Activated CD4-positive, alpha-beta memory T cell treated with anti-CD3 and anti-CD28 coated beads, Interleukin-2, amount 10 ng/mL, durations not matched to agents 7 days and 5 days (primary cell): ENCODE measurements at regions not wholly inside any gene's neighbourhood (a gene's known extent, or its start where the extent isn't known, plus 50 kb on each side); places are given as distances from the start of the nearest gene placed in this dataset.
"Not testable (repeated sequence)": the region's sequence is repeated elsewhere in the genome, so short reads cannot be mapped to it uniquely, and the experiment has no call there.

ENCODE experiments used
- CTCF ChIA-PET: fragments of 350-600 bp; sonication (Branson Sonifier 250); formaldehyde crosslinking; loops from one replicate; lab custom pipeline; 2021; ENCODE audit warnings: antibody characterized with exemption, inconsistent platforms; lab: Charles Lee
- POLR2A ChIA-PET: fragments of 350-600 bp; sonication (Branson Sonifier 250); formaldehyde crosslinking; loops from one replicate; lab custom pipeline; 2021; ENCODE audit warnings: antibody characterized with exemption; lab: Charles Lee
- DNase-seq: peaks from one replicate; pipeline ENCODE4 v3.0.0-alpha.2; 2020
- H3K27ac Mint-ChIP-seq: one replicate; pipeline ENCODE4 v1.8.0; 2021; ENCODE audit warnings: mild to moderate bottlenecking, mixed read lengths
- H3K27me3 Mint-ChIP-seq: one replicate; pipeline ENCODE4 v1.8.0; 2021; ENCODE audit warnings: mixed read lengths
- H3K36me3 Mint-ChIP-seq: one replicate; pipeline ENCODE4 v1.8.0; 2021; ENCODE audit warnings: low read depth, mixed read lengths
- H3K4me1 Mint-ChIP-seq: one replicate; pipeline ENCODE4 v1.8.0; 2021; ENCODE audit warnings: mixed read lengths
- H3K4me3 Mint-ChIP-seq: one replicate; pipeline ENCODE4 v1.8.0; 2021; ENCODE audit warnings: mild to moderate bottlenecking, mixed read lengths
- H3K9me3 Mint-ChIP-seq: one replicate; pipeline ENCODE4 v1.8.0; 2021; ENCODE audit warnings: mixed read lengths

DNA sequence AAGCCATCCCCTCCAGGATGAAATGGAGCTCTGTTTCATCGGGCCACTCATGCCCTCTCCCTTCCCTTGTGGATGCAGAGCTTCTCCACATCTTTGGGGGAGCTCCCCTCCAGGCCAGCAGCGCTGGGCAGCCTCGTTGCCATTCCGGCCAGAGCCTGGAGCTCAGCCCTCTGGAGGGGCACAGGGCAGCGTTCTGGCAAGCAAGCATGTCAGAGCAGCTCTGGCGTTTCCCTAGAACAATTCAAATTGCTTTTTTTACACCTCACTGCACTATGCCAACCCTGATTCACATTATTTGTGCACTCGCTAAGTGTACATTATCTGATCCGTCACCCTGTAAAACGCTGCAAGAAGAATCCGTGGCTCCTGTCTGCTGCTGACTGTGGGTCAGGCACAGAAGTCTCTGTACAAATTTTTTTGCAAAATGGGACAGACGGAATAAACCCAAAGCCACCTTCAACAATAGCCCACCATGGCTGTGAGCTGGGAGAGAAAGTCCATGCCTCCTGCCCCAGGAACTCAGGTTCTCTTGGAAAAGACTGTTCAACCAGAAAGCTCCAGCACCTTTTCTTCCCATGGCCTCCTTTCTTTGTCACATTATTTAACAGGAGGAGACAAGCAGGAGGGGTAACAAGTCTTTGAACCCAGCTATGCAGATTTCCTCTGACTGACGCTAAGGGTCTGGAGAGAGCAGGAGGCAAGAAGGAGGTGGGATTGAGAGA lies 139.5 kb upstream of the CADM1 start:
- H3K4me1 Mint-ChIP-seq = no peaks in the 10 kb centered on the region
- CTCF ChIA-PET = interaction anchor here (0.5 kb wide), 1 partner anchor 815 kb away, joined by 3 read pairs; no protein-coding TSS in a partner anchor
- DNase-seq = no peak
- no peaks in the 10 kb centered on the region for H3K27me3 Mint-ChIP-seq
- no peaks in the 10 kb centered on the region for H3K9me3 Mint-ChIP-seq
- POLR2A ChIA-PET = no interaction called here
- no peak overlapping the region for H3K27ac Mint-ChIP-seq
- no peaks in the 10 kb centered on the region for H3K36me3 Mint-ChIP-seq
- no peak overlapping the region for H3K4me3 Mint-ChIP-seq

DNA sequence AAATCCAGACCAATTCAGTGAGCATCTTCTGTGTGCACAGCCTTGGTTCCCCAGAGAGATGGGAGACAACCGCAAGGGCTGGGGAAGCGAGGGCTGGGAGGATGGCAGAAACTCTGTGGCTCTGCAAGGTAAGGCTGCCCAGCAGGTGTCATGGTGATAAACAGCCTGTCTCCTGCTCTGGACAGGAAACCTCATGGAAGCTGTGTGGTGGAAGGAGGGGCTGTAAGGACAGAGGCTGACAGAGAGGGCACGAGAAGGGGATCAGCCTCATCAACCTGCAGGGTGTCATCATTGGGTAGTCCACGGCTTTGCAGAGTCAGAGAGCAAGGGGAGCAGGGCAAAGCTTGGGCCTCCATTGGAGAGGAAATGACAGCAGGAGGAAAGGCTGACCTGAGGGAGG lies 138.4 kb upstream of the CADM1 start:
- H3K4me3 Mint-ChIP-seq = no peak overlapping the region
- ChIA-PET CTCF (no interaction called here), POLR2A (no interaction called here)
- peak overlapping the region; percentile 21 for H3K27ac Mint-ChIP-seq
- H3K36me3 Mint-ChIP-seq = no peaks in the 10 kb centered on the region
- no peaks in the 10 kb centered on the region for H3K4me1 Mint-ChIP-seq
- no peaks in the 10 kb centered on the region for H3K27me3 Mint-ChIP-seq
- H3K9me3 Mint-ChIP-seq = no peaks in the 10 kb centered on the region
- DNase-seq = no peak

DNA sequence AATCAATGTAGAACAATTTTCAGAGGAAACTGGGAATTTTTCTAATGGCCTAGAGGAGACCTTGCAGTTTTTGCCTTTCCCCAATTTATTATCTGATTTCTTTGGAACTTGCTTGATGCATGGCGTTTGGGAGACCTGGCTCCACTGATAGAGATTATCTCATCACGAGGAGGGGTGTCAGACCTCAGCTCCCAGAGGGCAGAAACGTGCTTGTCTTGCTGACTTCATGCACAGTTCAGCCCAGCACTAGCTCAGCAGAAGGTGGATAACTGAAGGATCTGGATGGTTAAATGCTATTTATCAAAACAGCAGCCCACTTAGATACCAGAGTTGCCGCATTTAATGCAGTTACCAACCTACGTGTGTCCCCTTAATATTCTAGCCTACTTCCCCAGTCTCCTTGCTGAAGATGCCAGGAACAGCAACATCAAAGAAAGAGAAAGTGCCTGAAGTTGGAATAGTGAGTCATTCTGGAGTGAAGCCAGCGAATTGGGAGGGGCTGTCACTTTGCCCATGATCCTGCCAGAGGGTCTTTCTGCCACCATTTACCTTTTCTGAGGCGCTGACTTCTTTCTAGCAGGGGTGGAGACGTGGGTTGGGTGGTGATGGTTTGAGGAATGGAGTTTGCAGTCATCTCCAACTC lies 133.5 kb upstream of the CADM1 start:
- Mint-ChIP-seq H3K27ac (no peak overlapping the region), H3K27me3 (no peaks in the 10 kb centered on the region), H3K4me1 (no peaks in the 10 kb centered on the region), H3K4me3 (no peak overlapping the region), H3K36me3 (no peaks in the 10 kb centered on the region), H3K9me3 (no peaks in the 10 kb centered on the region)
- no peak for DNase-seq
- CTCF ChIA-PET = no interaction called here
- POLR2A ChIA-PET = no interaction called here

GRCh38 chr11:115636753-115637527 lies 132.7 kb upstream of the CADM1 start:
- Mint-ChIP-seq H3K36me3 (no peaks in the 10 kb centered on the region), H3K27me3 (no peaks in the 10 kb centered on the region), H3K4me1 (no peaks in the 10 kb centered on the region), H3K9me3 (no peaks in the 10 kb centered on the region), H3K4me3 (no peak overlapping the region), H3K27ac (no peak overlapping the region)
- POLR2A ChIA-PET = no interaction called here
- CTCF ChIA-PET = no interaction called here
- DNase-seq = no peak

DNA sequence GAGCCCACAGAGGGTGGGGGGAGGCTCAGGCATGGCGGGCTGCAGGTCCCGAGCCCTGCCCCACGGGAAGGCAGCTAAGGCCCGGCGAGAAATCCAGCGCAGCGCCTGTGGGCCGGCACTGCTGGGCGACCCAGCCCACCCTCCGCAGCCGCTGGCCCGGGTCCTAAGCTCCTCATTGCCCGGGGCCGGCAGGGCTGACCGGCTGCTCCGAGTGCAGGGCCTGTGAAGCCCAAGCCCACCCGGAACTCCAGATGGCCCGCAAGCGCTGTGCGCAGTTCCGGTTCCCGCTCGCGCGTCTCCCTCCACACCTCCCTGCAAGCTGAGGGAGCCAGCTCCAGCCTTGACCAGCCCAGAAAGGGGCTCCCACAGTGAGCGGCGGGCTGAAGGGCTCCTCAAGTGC lies 129.8 kb upstream of the CADM1 start:
- H3K27me3 Mint-ChIP-seq, CTCF ChIA-PET, H3K9me3 Mint-ChIP-seq, H3K4me1 Mint-ChIP-seq, H3K36me3 Mint-ChIP-seq, POLR2A ChIA-PET, DNase-seq, H3K4me3 Mint-ChIP-seq, H3K27ac Mint-ChIP-seq: not testable (repeated sequence)

GRCh38 chr11:115632061-115632460 lies 127.8 kb upstream of the CADM1 start:
- no peak for DNase-seq
- H3K27me3 Mint-ChIP-seq = no peaks in the 10 kb centered on the region
- POLR2A ChIA-PET = no interaction called here
- no peaks in the 10 kb centered on the region for H3K4me1 Mint-ChIP-seq
- no peak overlapping the region for H3K4me3 Mint-ChIP-seq
- H3K9me3 Mint-ChIP-seq = no peaks in the 10 kb centered on the region
- no peak overlapping the region for H3K27ac Mint-ChIP-seq
- H3K36me3 Mint-ChIP-seq = no peaks in the 10 kb centered on the region
- CTCF ChIA-PET = no interaction called here

DNA sequence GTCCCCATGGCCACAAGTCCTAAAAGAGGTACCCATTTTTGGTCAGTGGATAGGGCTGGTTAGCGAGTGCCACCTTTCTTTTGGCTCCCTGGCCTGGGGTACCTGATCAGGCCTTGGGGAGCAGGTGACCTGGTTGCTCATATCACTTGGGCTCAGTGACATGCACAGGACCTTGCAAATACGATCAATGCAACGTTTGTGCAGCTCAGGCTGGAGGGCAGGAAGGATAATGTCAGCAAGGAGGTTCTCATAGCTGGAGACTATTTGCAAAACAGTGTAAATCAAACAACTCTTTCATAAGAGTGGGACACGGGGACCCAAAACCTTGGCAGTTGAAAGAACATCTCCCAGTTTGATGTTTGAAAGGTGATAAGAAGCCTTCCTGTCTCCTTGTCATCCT lies 127.4 kb upstream of the CADM1 start:
- Mint-ChIP-seq H3K9me3 (no peaks in the 10 kb centered on the region), H3K4me3 (no peak overlapping the region), H3K4me1 (no peaks in the 10 kb centered on the region), H3K27me3 (no peaks in the 10 kb centered on the region), H3K36me3 (no peaks in the 10 kb centered on the region), H3K27ac (no peak overlapping the region)
- ChIA-PET CTCF (no interaction called here), POLR2A (no interaction called here)
- DNase-seq = no peak

- ChIA-PET POLR2A (no interaction called here), CTCF (no interaction called here)
- DNase-seq = no peak
- Mint-ChIP-seq H3K27ac (no peak overlapping the region), H3K9me3 (no peaks in the 10 kb centered on the region), H3K4me1 (no peaks in the 10 kb centered on the region), H3K36me3 (no peaks in the 10 kb centered on the region), H3K4me3 (no peak overlapping the region), H3K27me3 (no peaks in the 10 kb centered on the region)
Observed at GRCh38 chr11:115630214-115630613, 126.0 kb upstream of the CADM1 start.

DNA sequence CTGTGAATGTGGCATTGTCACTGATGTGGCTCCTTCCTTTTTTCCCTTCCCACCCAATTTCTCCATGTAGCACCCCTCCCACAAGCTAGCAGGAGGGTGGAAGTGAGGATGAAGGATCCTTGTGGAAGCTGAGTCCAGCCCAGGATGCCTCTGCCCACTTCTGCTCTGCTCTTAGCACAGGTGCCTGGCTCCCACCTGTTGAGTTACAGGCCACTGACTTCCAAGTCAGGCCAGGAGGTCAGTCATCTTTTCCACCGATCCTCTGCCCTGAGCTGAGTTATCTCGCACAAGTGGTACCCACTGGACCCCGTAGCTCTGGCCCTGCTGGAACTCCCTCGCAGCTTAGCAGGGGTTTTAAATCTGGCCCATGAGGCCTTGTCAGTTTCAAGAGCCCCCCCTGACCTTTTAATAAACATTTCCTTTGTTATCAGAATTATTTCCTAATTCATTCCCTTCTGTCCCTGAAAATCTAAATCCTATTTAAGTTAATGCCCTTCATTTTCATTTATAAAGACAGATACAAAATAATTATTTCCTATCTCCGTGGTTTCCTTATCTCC lies 125.3 kb upstream of the CADM1 start:
- no peak overlapping the region for H3K4me3 Mint-ChIP-seq
- no peak for DNase-seq
- no peaks in the 10 kb centered on the region for H3K27me3 Mint-ChIP-seq
- no peaks in the 10 kb centered on the region for H3K4me1 Mint-ChIP-seq
- H3K36me3 Mint-ChIP-seq = no peaks in the 10 kb centered on the region
- H3K27ac Mint-ChIP-seq = no peak overlapping the region
- H3K9me3 Mint-ChIP-seq = no peaks in the 10 kb centered on the region
- ChIA-PET CTCF (no interaction called here), POLR2A (no interaction called here)

DNA sequence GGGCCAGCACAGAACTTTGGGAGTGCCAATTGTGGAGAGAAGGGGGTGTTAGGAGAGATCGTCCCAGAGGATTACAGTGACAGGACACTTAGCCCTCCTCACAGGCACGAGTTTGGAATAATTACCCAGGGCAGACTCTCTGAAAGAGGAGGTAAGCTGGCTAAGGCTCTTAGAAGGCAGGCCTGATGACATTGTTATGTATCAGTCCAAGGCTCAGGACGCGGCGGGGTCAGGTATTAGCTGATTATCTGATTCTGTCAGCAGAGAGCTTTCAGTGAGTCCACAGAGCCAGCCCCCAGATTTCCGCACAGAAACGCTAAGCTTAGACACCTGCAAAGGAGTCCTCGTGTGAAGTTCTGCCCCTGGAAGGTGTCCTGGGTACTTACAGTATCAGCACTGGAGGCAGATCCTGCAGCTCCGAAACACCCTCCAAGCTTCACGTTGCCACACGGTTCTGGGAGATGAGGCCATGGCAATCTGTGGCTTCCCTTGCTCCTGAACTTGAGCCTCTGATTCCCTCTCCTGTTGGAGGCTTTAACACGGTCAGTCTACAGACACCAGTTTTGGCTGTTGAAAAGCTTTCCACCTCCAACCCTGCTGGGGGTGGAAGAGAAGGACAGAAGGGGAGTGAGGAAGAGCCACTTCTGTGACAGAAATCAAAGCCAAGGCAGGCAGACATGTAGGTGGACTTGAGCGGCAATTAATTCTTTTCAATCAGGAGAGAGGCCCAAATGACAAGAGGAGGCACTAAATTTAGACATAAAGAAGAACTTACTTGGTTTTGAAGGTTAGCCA lies 123.6 kb upstream of the CADM1 start:
- Mint-ChIP-seq H3K4me3 (no peak overlapping the region), H3K36me3 (no peaks in the 10 kb centered on the region), H3K4me1 (no peaks in the 10 kb centered on the region), H3K27ac (no peak overlapping the region), H3K9me3 (no peaks in the 10 kb centered on the region), H3K27me3 (no peaks in the 10 kb centered on the region)
- ChIA-PET POLR2A (no interaction called here), CTCF (no interaction called here)
- DNase-seq = no peak

DNA sequence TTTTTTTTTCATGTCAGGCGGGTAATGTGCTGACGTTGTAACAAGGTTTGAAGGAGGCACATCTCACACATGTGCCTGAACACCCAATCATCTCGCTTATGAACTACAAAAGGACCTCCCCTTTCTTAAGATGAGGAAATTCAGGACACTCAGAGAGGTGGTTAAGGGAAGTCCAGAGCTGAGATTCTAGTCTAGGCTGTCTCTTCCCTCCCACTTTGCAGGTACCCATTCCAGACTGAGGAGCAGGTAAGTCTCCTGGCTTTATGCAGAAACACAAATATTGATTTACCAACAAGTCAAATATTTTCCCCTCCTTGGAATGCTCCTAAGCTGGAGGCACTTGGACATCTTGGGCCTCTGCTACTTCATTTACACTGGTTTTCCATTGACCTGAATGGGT lies 122.9 kb upstream of the CADM1 start:
- no peaks in the 10 kb centered on the region for H3K36me3 Mint-ChIP-seq
- no peaks in the 10 kb centered on the region for H3K4me1 Mint-ChIP-seq
- no peak overlapping the region for H3K4me3 Mint-ChIP-seq
- no peaks in the 10 kb centered on the region for H3K27me3 Mint-ChIP-seq
- no peaks in the 10 kb centered on the region for H3K9me3 Mint-ChIP-seq
- H3K27ac Mint-ChIP-seq = no peak overlapping the region
- ChIA-PET POLR2A (no interaction called here), CTCF (no interaction called here)
- no peak for DNase-seq

DNA sequence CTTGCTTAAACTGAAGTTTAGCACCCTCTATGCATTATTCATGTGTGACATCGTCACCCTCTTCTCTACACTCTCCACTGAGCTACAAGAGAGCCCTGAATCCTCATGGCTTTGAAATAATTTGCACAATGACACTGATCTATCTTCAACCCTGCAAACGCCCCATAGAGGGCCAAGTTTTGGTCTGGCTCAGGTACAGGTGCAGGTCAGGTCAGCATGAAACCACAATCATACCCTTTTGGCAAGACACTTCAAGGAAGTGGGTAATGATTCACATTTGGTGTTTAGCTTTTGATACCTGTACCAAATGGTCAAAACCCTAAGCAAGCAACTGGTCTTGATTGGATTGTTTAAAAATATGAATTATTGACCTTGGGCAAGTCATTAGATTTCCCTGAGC lies 122.2 kb upstream of the CADM1 start:
- Mint-ChIP-seq H3K4me1 (no peaks in the 10 kb centered on the region), H3K27ac (no peak overlapping the region), H3K9me3 (no peaks in the 10 kb centered on the region), H3K4me3 (no peak overlapping the region), H3K36me3 (no peaks in the 10 kb centered on the region), H3K27me3 (no peaks in the 10 kb centered on the region)
- ChIA-PET POLR2A (no interaction called here), CTCF (no interaction called here)
- no peak for DNase-seq

- H3K36me3 Mint-ChIP-seq = no peaks in the 10 kb centered on the region
- CTCF ChIA-PET = no interaction called here
- no peaks in the 10 kb centered on the region for H3K9me3 Mint-ChIP-seq
- no peaks in the 10 kb centered on the region for H3K27me3 Mint-ChIP-seq
- DNase-seq = no peak
- H3K4me1 Mint-ChIP-seq = no peaks in the 10 kb centered on the region
- no peak overlapping the region for H3K4me3 Mint-ChIP-seq
- POLR2A ChIA-PET = no interaction called here
- no peak overlapping the region for H3K27ac Mint-ChIP-seq
Observed at GRCh38 chr11:115625502-115625901, 121.3 kb upstream of the CADM1 start.
